ENCODE measurements at regions not wholly inside any gene's neighbourhood (a gene's known extent, or its start where the extent isn't known, plus 50 kb on each side); places are given as distances from the start of the nearest gene placed in this dataset.

GRCh38 chr2:5387406-5387805 lies 304.8 kb upstream of the SOX11 start:
- Histone ChIP-seq H3K9me3 (no peaks in the 10 kb centered on the region; the same call in 1 of the 2 replicates), H3K4me3 (ENCODE audit: low read depth, low read length) (no peak overlapping the region), H3K27me3 (replicated peaks; ENCODE audit: control insufficient read depth, insufficient read depth, low read length) (no peaks in the 10 kb centered on the region), H3K4me1 (no peaks in the 10 kb centered on the region), H3K36me3 (ENCODE audit: control insufficient read depth, insufficient read depth, low read length) (no peaks in the 10 kb centered on the region)
- H3K27me3 Mint-ChIP-seq (ENCODE audit: insufficient read depth, unreplicated experiment): no peaks in the 10 kb centered on the region
- POLR2A ChIA-PET: no interaction called here
- no peak for TF ChIP-seq CTCF (IDR thresholded peaks at IDR 0.05; ENCODE audit: insufficient read depth in 1 of 2, low read depth in 1 of 2, low read length in 1 of 2, severe bottlenecking in 1 of 2, unreplicated experiment in 1 of 2)
- no peak overlapping the region for H3K4me3 Mint-ChIP-seq (ENCODE audit: unreplicated experiment)
- intact Hi-C loops (cut with micrococcal nuclease; ENCODE audit: unreplicated experiment): no loop called here
- H3K4me1 Mint-ChIP-seq (ENCODE audit: low read depth, unreplicated experiment): no peaks in the 10 kb centered on the region
- no peak for DNase-seq
- no TSS peak for BruUV-seq (replicated peaks)
- no peaks in the 10 kb centered on the region for H3K9me3 Mint-ChIP-seq (ENCODE audit: unreplicated experiment)
- no peak overlapping the region for H3K27ac Mint-ChIP-seq (ENCODE audit: unreplicated experiment)
- H3K36me3 Mint-ChIP-seq (ENCODE audit: insufficient read depth, unreplicated experiment): no peaks in the 10 kb centered on the region
- CTCF ChIA-PET: no interaction called here

GRCh38 chr2:5389740-5390139 lies 302.4 kb upstream of the SOX11 start:
- Histone ChIP-seq H3K9me3 (no peaks in the 10 kb centered on the region), H3K4me1 (peaks cover 4% of the 10 kb centered on the region; the same call in 1 of the 2 replicates), H3K27me3 (replicated peaks; ENCODE audit: control insufficient read depth, insufficient read depth, low read length) (no peaks in the 10 kb centered on the region), H3K4me3 (ENCODE audit: low read depth, low read length) (no peak overlapping the region), H3K36me3 (ENCODE audit: control insufficient read depth, insufficient read depth, low read length) (no peaks in the 10 kb centered on the region)
- H3K4me1 Mint-ChIP-seq (ENCODE audit: low read depth, unreplicated experiment): no peaks in the 10 kb centered on the region
- H3K9me3 Mint-ChIP-seq (ENCODE audit: unreplicated experiment): no peaks in the 10 kb centered on the region
- DNase-seq: no peak
- H3K4me3 Mint-ChIP-seq (ENCODE audit: unreplicated experiment): no peak overlapping the region
- no peak overlapping the region for H3K27ac Mint-ChIP-seq (ENCODE audit: unreplicated experiment)
- H3K27me3 Mint-ChIP-seq (ENCODE audit: insufficient read depth, unreplicated experiment): no peaks in the 10 kb centered on the region
- no peaks in the 10 kb centered on the region for H3K36me3 Mint-ChIP-seq (ENCODE audit: insufficient read depth, unreplicated experiment)
- POLR2A ChIA-PET: no interaction called here
- intact Hi-C loops (cut with micrococcal nuclease; ENCODE audit: unreplicated experiment): no loop called here
- no peak for TF ChIP-seq CTCF (IDR thresholded peaks at IDR 0.05; ENCODE audit: insufficient read depth in 1 of 2, low read depth in 1 of 2, low read length in 1 of 2, severe bottlenecking in 1 of 2, unreplicated experiment in 1 of 2)
- BruUV-seq (replicated peaks): no TSS peak
- CTCF ChIA-PET: no interaction called here

- no TSS peak for BruUV-seq (replicated peaks)
- peaks cover 4% of the 10 kb centered on the region; the same call in 1 of the 2 replicates for H3K4me1 ChIP-seq
- H3K27ac Mint-ChIP-seq (ENCODE audit: unreplicated experiment): no peak overlapping the region
- H3K9me3 ChIP-seq: no peaks in the 10 kb centered on the region
- H3K36me3 Mint-ChIP-seq (ENCODE audit: insufficient read depth, unreplicated experiment): no peaks in the 10 kb centered on the region
- H3K27me3 Mint-ChIP-seq (ENCODE audit: insufficient read depth, unreplicated experiment): no peaks in the 10 kb centered on the region
- TF ChIP-seq CTCF (IDR thresholded peaks at IDR 0.05; ENCODE audit: insufficient read depth in 1 of 2, low read depth in 1 of 2, low read length in 1 of 2, severe bottlenecking in 1 of 2, unreplicated experiment in 1 of 2): no peak
- no peaks in the 10 kb centered on the region for H3K36me3 ChIP-seq (ENCODE audit: control insufficient read depth, insufficient read depth, low read length)
- DNase-seq: no peak
- no peaks in the 10 kb centered on the region for H3K27me3 ChIP-seq (replicated peaks; ENCODE audit: control insufficient read depth, insufficient read depth, low read length)
- H3K4me1 Mint-ChIP-seq (ENCODE audit: low read depth, unreplicated experiment): no peaks in the 10 kb centered on the region
- H3K4me3 Mint-ChIP-seq (ENCODE audit: unreplicated experiment): no peak overlapping the region
- intact Hi-C loops (cut with micrococcal nuclease; ENCODE audit: unreplicated experiment): no loop called here
- no peak overlapping the region for H3K4me3 ChIP-seq (ENCODE audit: low read depth, low read length)
- CTCF ChIA-PET: no interaction called here
- POLR2A ChIA-PET: no interaction called here
- no peaks in the 10 kb centered on the region for H3K9me3 Mint-ChIP-seq (ENCODE audit: unreplicated experiment)
Measured at GRCh38 chr2:5391362-5391761, 300.8 kb upstream of the SOX11 start.

All from Caco-2 (cell line).